A549 (cell line): ENCODE measurements at regions not wholly inside any gene's neighbourhood (a gene's known extent, or its start where the extent isn't known, plus 50 kb on each side); places are given as distances from the start of the nearest gene placed in this dataset.

Experiments
- ATAC-seq, 2 experiments: fragments of 200-7000 bp in 1 of 2; fragments of >200 bp in 1 of 2; cut with Nextera tagmentation in 1 of 2; cut with Tn5 transposase in 1 of 2; 3 replicates each; pipeline versions ENCODE4 v1.8.0 to v1.9.1; 2018 to 2020; ENCODE audit warnings: mild to moderate bottlenecking in 1 of 2, moderate library complexity in 1 of 2
- CTCF ChIA-PET: fragments of 300-600 bp; sonication (Branson Sonifier 250); formaldehyde crosslinking; extraction: SDS; loops from one replicate; lab custom pipeline; 2021; ENCODE audit warnings: antibody characterized with exemption, inconsistent platforms; lab: Yijun Ruan, JAX
- POLR2A ChIA-PET: fragments of 350-600 bp; formaldehyde crosslinking; extraction: SDS; loops from one replicate; lab custom pipeline; 2021; ENCODE audit warnings: antibody characterized with exemption, inconsistent platforms; lab: Yijun Ruan, JAX
- DNase-seq, 2 experiments: peaks; one replicate each; pipeline versions ENCODE4 v3.0.0 to v3.0.0-alpha.2; 2011 to 2016; ENCODE audit warnings: low read depth in 1 of 2, low spot score in 1 of 2
- FAIRE-seq: peaks from 2 replicates; lab custom pipeline; 2011; peaks lifted over from hg19 to GRCh38; lab: Jason Lieb, UNC
- H3K27ac ChIP-seq, 2 experiments: fragments of >200 bp; sonication (Bioruptor Twin); formaldehyde crosslinking; 3 replicates each; pipeline ENCODE4 v1.5.1; 2016 to 2017
- H3K4me1 ChIP-seq: fragments of >200 bp; sonication (Bioruptor Twin); formaldehyde crosslinking; 3 replicates; pipeline ENCODE4 v1.6.1; 2016
- H3K4me2 ChIP-seq: fragments of >200 bp; sonication (Bioruptor Twin); formaldehyde crosslinking; 3 replicates; pipeline ENCODE4 v1.6.1; 2016
- H3K4me3 ChIP-seq: fragments of >200 bp; sonication (Bioruptor Twin); formaldehyde crosslinking; 3 replicates; pipeline ENCODE4 v1.5.1; 2016
- H3K9me3 ChIP-seq: fragments of >200 bp; sonication (Bioruptor Twin); formaldehyde crosslinking; 3 replicates; pipeline ENCODE4 v1.6.1; 2016
- BHLHE40 ChIP-seq: IDR thresholded peaks from 2 replicates; pipeline ENCODE4 v1.6.1; 2012; ENCODE audit warnings: low read depth, low read length, inconsistent platforms
- CBX2 ChIP-seq: fragments of 200-600 bp; sonication (generic); IDR thresholded peaks from 2 replicates; pipeline ENCODE4 v1.6.1; 2016; ENCODE audit warnings: low read depth, mild to moderate bottlenecking, borderline replicate concordance
- CBX8 ChIP-seq: fragments of 200-600 bp; sonication (generic); IDR thresholded peaks from 2 replicates; pipeline ENCODE4 v1.6.1; 2016
- CHD4 ChIP-seq: fragments of 200-600 bp; sonication (generic); IDR thresholded peaks from 2 replicates; pipeline ENCODE4 v1.6.1; 2016; ENCODE audit warnings: antibody characterized with exemption, mild to moderate bottlenecking, borderline replicate concordance
- EHMT2 ChIP-seq: fragments of 200-600 bp; sonication (generic); IDR thresholded peaks from 2 replicates; pipeline ENCODE4 v1.6.1; 2016; ENCODE audit warnings: antibody characterized with exemption, low read depth, mild to moderate bottlenecking, moderate library complexity
- EP300 ChIP-seq, 2 experiments: fragments of >200 bp; sonication (Bioruptor Twin); formaldehyde crosslinking; IDR thresholded peaks; 2 replicates in 1 of 2; 3 replicates in 1 of 2; pipeline ENCODE4 v1.6.1; 2016 to 2017
- ESRRA ChIP-seq: fragments of 150-350 bp; IDR thresholded peaks from 2 replicates; pipeline ENCODE4 v1.6.1; 2014; ENCODE audit warnings: mild to moderate bottlenecking, low read length, borderline replicate concordance
- FOSB ChIP-seq: fragments of 250-450 bp; sonication (Bioruptor Pico); IDR thresholded peaks from 2 replicates; pipeline ENCODE4 v1.5.0; 2020; ENCODE audit warnings: mild to moderate bottlenecking, moderate library complexity
- FOSL2 ChIP-seq, 2 experiments: fragments of 450-650 bp in 1 of 2; fragments of >200 bp in 1 of 2; sonication (Bioruptor Twin) in 1 of 2; formaldehyde crosslinking; IDR thresholded peaks; 2 replicates each; pipeline versions ENCODE4 v1.5.0 to v1.6.1; 2016 to 2020; ENCODE audit warnings: mild to moderate bottlenecking in 1 of 2, moderate library complexity in 1 of 2
- HOXA7 ChIP-seq: fragments of 250-450 bp; sonication (Bioruptor Pico); IDR thresholded peaks from 2 replicates; pipeline ENCODE4 v1.5.0; 2020; ENCODE audit warnings: mild to moderate bottlenecking, moderate library complexity
- HOXB13 ChIP-seq: fragments of 250-450 bp; sonication (Bioruptor Pico); IDR thresholded peaks from 2 replicates; pipeline ENCODE4 v1.5.0; 2020; ENCODE audit warnings: low read depth, mild to moderate bottlenecking, moderate library complexity
- HOXB5 ChIP-seq: fragments of 250-450 bp; sonication (Bioruptor Pico); IDR thresholded peaks from 2 replicates; pipeline ENCODE4 v1.5.0; 2020; ENCODE audit warnings: mild to moderate bottlenecking, moderate library complexity
- JUNB ChIP-seq: fragments of >200 bp; sonication (Bioruptor Twin); formaldehyde crosslinking; IDR thresholded peaks from 2 replicates; pipeline ENCODE4 v1.6.1; 2016
- KDM5A ChIP-seq: fragments of 200-600 bp; sonication (generic); IDR thresholded peaks from 2 replicates; pipeline ENCODE4 v1.6.1; 2016; ENCODE audit warnings: antibody characterized with exemption, mild to moderate bottlenecking
- MAZ ChIP-seq: fragments of 150-350 bp; IDR thresholded peaks from 2 replicates; pipeline ENCODE4 v1.6.1; 2014; ENCODE audit warnings: antibody characterized with exemption, low read depth, low read length, borderline replicate concordance
- NFE2L2 ChIP-seq: fragments of 150-350 bp; conservative IDR thresholded peaks from 2 replicates; pipeline ENCODE4 v1.6.1; 2014; ENCODE audit warnings: low read length
- NR3C1 ChIP-seq: fragments of >200 bp; sonication (Bioruptor Twin); formaldehyde crosslinking; IDR thresholded peaks from 3 replicates; pipeline ENCODE4 v1.6.1; 2017
- PHF8 ChIP-seq: fragments of 200-600 bp; sonication (generic); IDR thresholded peaks from 2 replicates; pipeline ENCODE4 v1.6.1; 2016; ENCODE audit warnings: low read depth, mild to moderate bottlenecking, antibody characterized with exemption, moderate library complexity, borderline replicate concordance
- POLR2AphosphoS2 ChIP-seq: conservative IDR thresholded peaks from 2 replicates; pipeline ENCODE4 v1.6.1; 2012; ENCODE audit warnings: low read length, improper control_type of control experiment, inconsistent platforms
- RAD21 ChIP-seq, 2 experiments: fragments of >200 bp in 1 of 2; sonication (Bioruptor Twin) in 1 of 2; formaldehyde crosslinking in 1 of 2; IDR thresholded peaks in 1 of 2; conservative IDR thresholded peaks in 1 of 2; 2 replicates in 1 of 2; 3 replicates in 1 of 2; pipeline ENCODE4 v1.6.1; 2012 to 2018; ENCODE audit warnings: inconsistent platforms in 1 of 2
- RCOR1 ChIP-seq: fragments of 150-350 bp; IDR thresholded peaks from 2 replicates; pipeline ENCODE4 v1.6.1; 2014; ENCODE audit warnings: antibody characterized with exemption, low read length, low read depth
- RNF2 ChIP-seq: fragments of 200-600 bp; sonication (generic); IDR thresholded peaks from 2 replicates; pipeline ENCODE4 v1.6.1; 2016; ENCODE audit warnings: low read depth, mild to moderate bottlenecking, antibody characterized with exemption, moderate library complexity, borderline replicate concordance
- SREBF2 ChIP-seq: fragments of 450-650 bp; IDR thresholded peaks from 2 replicates; pipeline ENCODE4 v1.6.1; 2014; ENCODE audit warnings: mild to moderate bottlenecking, moderate library complexity
- TP53 ChIP-seq: fragments of 250-450 bp; sonication (Bioruptor Pico); IDR thresholded peaks from 2 replicates; pipeline ENCODE4 v1.5.0; 2021; ENCODE audit warnings: mild to moderate bottlenecking, moderate library complexity
- ZFP36 ChIP-seq: fragments of 450-650 bp; IDR thresholded peaks from 2 replicates; pipeline ENCODE4 v1.6.1; 2014; ENCODE audit warnings: borderline replicate concordance; ENCODE audit not compliant: partially characterized antibody
- WGBS: methylation state at CpG from one replicate; pipeline ENCODE4 v1.1.6; 2017; ENCODE audit errors: missing lambda C conversion rate; 5-methylcytosine and 5-hydroxymethylcytosine counted together
- TF ChIP-seq, protein P1 (sequence below): fragments of >200 bp; sonication (Bioruptor Twin); formaldehyde crosslinking; IDR thresholded peaks from 3 replicates; pipeline ENCODE4 v1.5.1; 2016
- TF ChIP-seq, protein P2 (sequence below): fragments of 250-450 bp; sonication (Bioruptor Pico); IDR thresholded peaks from 2 replicates; pipeline ENCODE4 v1.5.0; 2021; ENCODE audit warnings: mild to moderate bottlenecking, moderate library complexity, borderline replicate concordance
- TF ChIP-seq, protein P3 (sequence below): fragments of >200 bp; sonication (Bioruptor Twin); formaldehyde crosslinking; IDR thresholded peaks from 2 replicates; pipeline ENCODE4 v1.6.1; 2016
- TF ChIP-seq, protein P4 (sequence below): fragments of 150-350 bp; IDR thresholded peaks from 2 replicates; pipeline ENCODE4 v1.6.1; 2014; ENCODE audit warnings: low read depth, mild to moderate bottlenecking, low read length

DNA sequence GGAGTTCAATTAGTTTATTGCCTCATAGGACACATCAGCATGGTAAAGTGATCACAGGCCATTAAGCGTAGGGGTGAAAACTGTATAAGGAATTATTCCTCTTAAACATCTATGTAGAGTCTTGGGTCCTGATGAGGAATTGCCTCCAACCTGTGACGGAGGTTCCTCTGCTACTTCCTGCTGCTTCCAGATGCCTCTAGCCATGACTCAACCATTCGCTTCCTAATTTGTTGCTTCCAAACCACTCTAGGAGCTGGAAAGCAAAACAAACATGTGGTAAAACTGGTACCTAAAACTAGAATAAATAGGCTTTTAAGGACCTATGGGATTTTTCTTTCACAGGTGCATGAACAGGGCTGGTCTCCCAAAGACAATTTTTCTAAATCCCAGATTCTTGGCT lies 253.8 kb downstream of the KLF12 start:
- POLR2A ChIA-PET, result no interaction called here
- no peak overlapping the region for H3K4me3 ChIP-seq
- TF ChIP-seq, protein P1, sequence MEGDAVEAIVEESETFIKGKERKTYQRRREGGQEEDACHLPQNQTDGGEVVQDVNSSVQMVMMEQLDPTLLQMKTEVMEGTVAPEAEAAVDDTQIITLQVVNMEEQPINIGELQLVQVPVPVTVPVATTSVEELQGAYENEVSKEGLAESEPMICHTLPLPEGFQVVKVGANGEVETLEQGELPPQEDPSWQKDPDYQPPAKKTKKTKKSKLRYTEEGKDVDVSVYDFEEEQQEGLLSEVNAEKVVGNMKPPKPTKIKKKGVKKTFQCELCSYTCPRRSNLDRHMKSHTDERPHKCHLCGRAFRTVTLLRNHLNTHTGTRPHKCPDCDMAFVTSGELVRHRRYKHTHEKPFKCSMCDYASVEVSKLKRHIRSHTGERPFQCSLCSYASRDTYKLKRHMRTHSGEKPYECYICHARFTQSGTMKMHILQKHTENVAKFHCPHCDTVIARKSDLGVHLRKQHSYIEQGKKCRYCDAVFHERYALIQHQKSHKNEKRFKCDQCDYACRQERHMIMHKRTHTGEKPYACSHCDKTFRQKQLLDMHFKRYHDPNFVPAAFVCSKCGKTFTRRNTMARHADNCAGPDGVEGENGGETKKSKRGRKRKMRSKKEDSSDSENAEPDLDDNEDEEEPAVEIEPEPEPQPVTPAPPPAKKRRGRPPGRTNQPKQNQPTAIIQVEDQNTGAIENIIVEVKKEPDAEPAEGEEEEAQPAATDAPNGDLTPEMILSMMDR, result no peak
- TF ChIP-seq RCOR1 (no peak), NR3C1 (no peak), RNF2 (no peak), HOXB13 (CRISPR knock-in tag) (no peak), HOXA7 (CRISPR knock-in tag) (no peak), ESRRA (no peak), FOSL2 (IDR thresholded peaks at IDR 0.05) (no peak), FOSL2 (CRISPR knock-in tag; IDR thresholded peaks at IDR 0.05) (no peak), TP53 (CRISPR knock-in tag) (no peak), CBX8 (no peak), PHF8 (no peak), CBX2 (no peak), EP300 (IDR thresholded peaks at IDR 0.05) (no peak), NFE2L2 (no peak), FOSB (CRISPR knock-in tag) (no peak)
- TF ChIP-seq, protein P2, sequence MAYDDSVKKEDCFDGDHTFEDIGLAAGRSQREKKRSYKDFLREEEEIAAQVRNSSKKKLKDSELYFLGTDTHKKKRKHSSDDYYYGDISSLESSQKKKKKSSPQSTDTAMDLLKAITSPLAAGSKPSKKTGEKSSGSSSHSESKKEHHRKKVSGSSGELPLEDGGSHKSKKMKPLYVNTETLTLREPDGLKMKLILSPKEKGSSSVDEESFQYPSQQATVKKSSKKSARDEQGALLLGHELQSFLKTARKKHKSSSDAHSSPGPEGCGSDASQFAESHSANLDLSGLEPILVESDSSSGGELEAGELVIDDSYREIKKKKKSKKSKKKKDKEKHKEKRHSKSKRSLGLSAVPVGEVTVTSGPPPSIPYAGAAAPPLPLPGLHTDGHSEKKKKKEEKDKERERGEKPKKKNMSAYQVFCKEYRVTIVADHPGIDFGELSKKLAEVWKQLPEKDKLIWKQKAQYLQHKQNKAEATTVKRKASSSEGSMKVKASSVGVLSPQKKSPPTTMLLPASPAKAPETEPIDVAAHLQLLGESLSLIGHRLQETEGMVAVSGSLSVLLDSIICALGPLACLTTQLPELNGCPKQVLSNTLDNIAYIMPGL (CRISPR knock-in tag), result no peak
- TF ChIP-seq, all 56 proteins: peak for 0
- FAIRE-seq (no peak), DNase-seq (no peak), ATAC-seq (no peak)
- WGBS, result 95% methylated on average over 3 of the region's 3 CpGs
- Histone ChIP-seq H3K9me3 (0 out of 3 replicates have a peak, but pooled peaks cover 3% of the 10 kb centered on the region), H3K4me1 (no peaks in the 10 kb centered on the region), H3K4me2 (no peak overlapping the region), H3K27ac (no peak overlapping the region)
- CTCF ChIA-PET, result no interaction called here

DNA sequence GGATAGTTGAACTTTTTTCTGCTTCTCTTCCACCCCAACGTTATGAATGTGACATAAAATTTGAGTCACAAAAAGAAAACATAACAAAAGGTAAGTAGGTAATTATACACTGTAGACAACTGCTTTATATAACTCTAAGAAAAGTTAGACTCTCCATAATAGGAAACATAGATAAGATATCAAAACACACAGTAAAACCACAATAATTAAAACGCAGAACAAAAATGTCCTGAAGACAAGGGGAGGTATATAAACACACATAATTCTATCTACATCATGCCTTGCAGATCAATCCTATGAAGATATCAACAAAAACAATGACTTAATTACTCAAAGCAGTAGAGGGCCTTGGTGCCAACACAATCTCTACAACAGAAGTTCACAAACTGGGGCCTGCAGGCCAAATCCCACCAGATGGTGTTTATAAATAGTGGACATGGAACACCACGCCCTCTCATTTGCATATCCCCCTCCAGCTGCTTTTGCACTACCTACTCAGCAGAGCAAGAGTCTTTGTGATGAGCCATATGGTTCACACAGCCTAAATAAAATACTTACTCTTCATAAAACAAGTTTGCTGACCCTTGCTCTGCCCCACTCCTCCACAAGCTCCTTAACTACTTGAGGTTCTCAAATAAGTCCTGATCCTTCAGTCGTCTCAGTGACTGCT lies 254.7 kb downstream of the KLF12 start:
- no peak for FAIRE-seq
- H3K9me3 ChIP-seq, result 0 out of 3 replicates have a peak, but pooled peaks cover 3% of the 10 kb centered on the region
- no peak overlapping the region for H3K27ac ChIP-seq
- no peak for ATAC-seq
- H3K4me2 ChIP-seq, result no peak overlapping the region
- ChIA-PET POLR2A (no interaction called here), CTCF (interaction anchor here (0.5 kb wide), 1 partner anchor 20 kb away, joined by 3 read pairs; no protein-coding TSS in a partner anchor)
- H3K4me3 ChIP-seq, result no peak overlapping the region
- WGBS, result 47% methylated on average over 4 of the region's 4 CpGs
- no peaks in the 10 kb centered on the region for H3K4me1 ChIP-seq
- no peak for DNase-seq
- TF ChIP-seq HOXB5 (CRISPR knock-in tag) (no peak), CHD4 (no peak), SREBF2 (no peak), BHLHE40 (no peak), RNF2 (no peak), KDM5A (no peak), FOSL2 (IDR thresholded peaks at IDR 0.05) (no peak), FOSL2 (CRISPR knock-in tag; IDR thresholded peaks at IDR 0.05) (no peak), POLR2AphosphoS2 (no peak), JUNB (no peak), EHMT2 (no peak), RAD21 (conservative IDR thresholded peaks at IDR 0.05 in 1 of 2, IDR thresholded peaks at IDR 0.05 in 1 of 2) (no peak), NR3C1 (no peak), MAZ (no peak), ZFP36 (no peak)
- TF ChIP-seq, protein P3, sequence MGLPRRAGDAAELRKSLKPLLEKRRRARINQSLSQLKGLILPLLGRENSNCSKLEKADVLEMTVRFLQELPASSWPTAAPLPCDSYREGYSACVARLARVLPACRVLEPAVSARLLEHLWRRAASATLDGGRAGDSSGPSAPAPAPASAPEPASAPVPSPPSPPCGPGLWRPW, result no peak
- TF ChIP-seq, protein P2 (CRISPR knock-in tag), result no peak
- TF ChIP-seq, protein P4, sequence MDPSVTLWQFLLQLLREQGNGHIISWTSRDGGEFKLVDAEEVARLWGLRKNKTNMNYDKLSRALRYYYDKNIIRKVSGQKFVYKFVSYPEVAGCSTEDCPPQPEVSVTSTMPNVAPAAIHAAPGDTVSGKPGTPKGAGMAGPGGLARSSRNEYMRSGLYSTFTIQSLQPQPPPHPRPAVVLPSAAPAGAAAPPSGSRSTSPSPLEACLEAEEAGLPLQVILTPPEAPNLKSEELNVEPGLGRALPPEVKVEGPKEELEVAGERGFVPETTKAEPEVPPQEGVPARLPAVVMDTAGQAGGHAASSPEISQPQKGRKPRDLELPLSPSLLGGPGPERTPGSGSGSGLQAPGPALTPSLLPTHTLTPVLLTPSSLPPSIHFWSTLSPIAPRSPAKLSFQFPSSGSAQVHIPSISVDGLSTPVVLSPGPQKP, result no peak
